Activated CD4-positive, alpha-beta T cell treated with anti-CD3 and anti-CD28 coated beads for 36 hours (primary cell): ENCODE measurements at regions not wholly inside any gene's neighbourhood (a gene's known extent, or its start where the extent isn't known, plus 50 kb on each side); places are given as distances from the start of the nearest gene placed in this dataset.

Experiments used
- ATAC-seq: fragments of 200-7000 bp; cut with Tn5 transposase; one replicate; pipeline ENCODE4 v1.10.0; 2021; ENCODE audit warnings: mild to moderate bottlenecking, moderate library complexity
- CTCF ChIA-PET: fragments of 350-600 bp; sonication (Branson Sonifier 250); formaldehyde crosslinking; loops from one replicate; lab custom pipeline; 2021; ENCODE audit warnings: antibody characterized with exemption; lab: Charles Lee
- POLR2A ChIA-PET: fragments of 350-600 bp; sonication (Branson Sonifier 250); formaldehyde crosslinking; loops from one replicate; lab custom pipeline; 2021; ENCODE audit warnings: antibody characterized with exemption, inconsistent platforms; lab: Charles Lee
- DNase-seq: peaks from one replicate; pipeline ENCODE4 v3.0.0-alpha.2; 2020
- H3K27ac Mint-ChIP-seq: one replicate; pipeline ENCODE4 v1.8.0; 2021; ENCODE audit warnings: mixed read lengths
- H3K27me3 Mint-ChIP-seq: one replicate; pipeline ENCODE4 v1.8.0; 2021; ENCODE audit warnings: mixed read lengths
- H3K36me3 Mint-ChIP-seq: one replicate; pipeline ENCODE4 v1.8.0; 2021; ENCODE audit warnings: low read depth, mixed read lengths
- H3K4me1 Mint-ChIP-seq: one replicate; pipeline ENCODE4 v1.8.0; 2021; ENCODE audit warnings: mixed read lengths
- H3K4me3 Mint-ChIP-seq: one replicate; pipeline ENCODE4 v1.8.0; 2021; ENCODE audit warnings: mild to moderate bottlenecking, moderate library complexity, mixed read lengths
- H3K9me3 Mint-ChIP-seq: one replicate; pipeline ENCODE4 v1.8.0; 2021; ENCODE audit warnings: low read depth, mixed read lengths
- intact Hi-C, 2 experiments: fragments of 100-400 bp; cut with DNase I in 1 of 2; cut with micrococcal nuclease in 1 of 2; formaldehyde crosslinking; loops; one replicate each; pipeline versions ENCODE4 v1.14.2 to v1.15.1; 2022 to 2024; cut with DNase I, micrococcal nuclease

DNA sequence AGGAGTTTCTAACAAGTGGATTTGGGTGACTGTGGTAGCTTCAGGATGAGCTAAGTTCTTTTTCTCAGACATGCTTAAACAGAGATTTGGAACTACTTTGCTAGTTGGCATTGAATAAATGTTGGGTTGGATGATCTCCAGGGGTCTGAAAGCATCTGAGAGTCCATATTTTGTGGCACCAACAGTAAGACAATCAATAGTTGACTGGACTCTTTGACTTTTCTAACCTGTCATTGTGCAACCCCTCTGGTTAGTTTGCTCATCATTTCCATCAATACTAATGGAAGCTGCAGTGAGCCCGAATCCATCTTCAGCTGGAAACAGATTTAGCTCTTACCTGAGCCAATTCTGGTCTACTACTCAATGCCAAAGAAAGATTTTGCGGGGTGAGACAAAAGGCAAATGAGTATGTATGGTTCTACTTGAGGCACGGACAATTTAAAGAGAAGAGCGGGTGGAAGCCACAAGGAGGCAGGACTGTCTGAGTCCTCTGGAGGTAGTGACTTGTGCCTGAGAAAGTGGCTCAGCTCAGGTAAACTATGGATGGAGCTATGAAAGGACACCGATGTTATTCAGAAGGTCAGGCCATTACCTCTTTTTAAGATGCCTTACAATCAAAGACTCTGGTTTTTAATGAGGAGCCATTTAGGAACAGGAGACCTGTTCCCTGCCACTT is 118.7 kb downstream of the MID1IP1 start:
- no peak for DNase-seq
- CTCF ChIA-PET, result no interaction called here
- Mint-ChIP-seq H3K27ac (no peak overlapping the region), H3K36me3 (no peaks in the 10 kb centered on the region), H3K9me3 (no peaks in the 10 kb centered on the region), H3K27me3 (no peaks in the 10 kb centered on the region), H3K4me1 (no peaks in the 10 kb centered on the region), H3K4me3 (no peak overlapping the region)
- ATAC-seq, result no peak
- POLR2A ChIA-PET, result no interaction called here
- intact Hi-C loops, result no loop called here

DNA sequence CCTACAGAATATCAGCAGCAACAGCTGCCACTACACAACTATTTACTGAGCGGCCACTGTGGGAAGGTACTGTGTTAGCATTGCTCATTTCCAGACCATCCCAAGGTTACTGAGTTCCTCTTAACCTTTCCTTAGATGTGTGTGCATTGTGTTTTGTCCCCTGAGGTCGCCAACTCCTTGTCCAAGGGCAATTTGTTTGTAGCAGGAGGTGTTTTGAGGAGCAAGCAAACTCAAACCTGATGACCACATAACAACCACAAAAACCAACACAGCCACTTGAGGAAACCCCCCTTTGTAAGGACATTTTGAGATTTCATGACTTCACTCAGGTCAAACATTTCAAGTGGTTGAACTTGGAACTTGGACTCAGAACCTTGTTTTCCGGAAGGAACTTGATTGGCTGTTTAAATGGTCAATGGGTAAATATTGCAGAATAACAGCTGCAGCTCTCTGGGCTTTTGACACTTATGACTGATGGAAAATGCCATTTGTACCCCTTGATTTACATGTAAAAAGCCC is 122.3 kb downstream of the MID1IP1 start:
- CTCF ChIA-PET, result no interaction called here

DNA sequence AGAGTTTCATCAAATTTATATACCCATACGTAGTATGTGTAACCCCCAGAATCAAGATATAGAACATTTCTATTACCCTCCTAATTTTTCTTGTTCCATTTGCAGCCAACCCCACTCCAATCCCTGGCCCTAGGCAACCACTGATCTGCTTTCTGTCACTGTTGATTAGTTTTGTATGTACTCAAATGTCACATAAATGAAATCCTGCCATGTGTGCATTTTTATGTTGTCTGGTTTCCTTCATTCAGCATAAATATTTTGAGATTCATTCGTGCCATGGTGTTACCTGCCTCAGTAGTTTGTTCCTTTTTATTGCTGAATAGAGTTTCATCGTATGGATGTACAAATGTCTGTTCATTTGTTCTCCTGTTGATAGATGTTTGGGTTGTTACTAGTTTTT is 126.3 kb downstream of the MID1IP1 start:
- Mint-ChIP-seq H3K27ac (no peak overlapping the region), H3K27me3 (no peaks in the 10 kb centered on the region), H3K36me3 (no peaks in the 10 kb centered on the region), H3K4me1 (no peaks in the 10 kb centered on the region), H3K4me3 (no peak overlapping the region), H3K9me3 (no peaks in the 10 kb centered on the region)
- no peak for ATAC-seq
- intact Hi-C loops, result no loop called here
- ChIA-PET POLR2A (interaction anchor here (0.7 kb wide), 1 partner anchor 579 kb away, joined by 3 read pairs; no protein-coding TSS in a partner anchor), CTCF (no interaction called here)
- no peak for DNase-seq

More for the DNA sequence above, 122.3 kb downstream of the MID1IP1 start:
- Mint-ChIP-seq H3K4me3 (no peak overlapping the region), H3K27ac (no peak overlapping the region), H3K4me1 (no peaks in the 10 kb centered on the region), H3K27me3 (no peaks in the 10 kb centered on the region), H3K9me3 (no peaks in the 10 kb centered on the region), H3K36me3 (no peaks in the 10 kb centered on the region)
- DNase-seq (no peak), ATAC-seq (no peak)
- POLR2A ChIA-PET, result no interaction called here
- intact Hi-C loops, result no loop called here

DNA sequence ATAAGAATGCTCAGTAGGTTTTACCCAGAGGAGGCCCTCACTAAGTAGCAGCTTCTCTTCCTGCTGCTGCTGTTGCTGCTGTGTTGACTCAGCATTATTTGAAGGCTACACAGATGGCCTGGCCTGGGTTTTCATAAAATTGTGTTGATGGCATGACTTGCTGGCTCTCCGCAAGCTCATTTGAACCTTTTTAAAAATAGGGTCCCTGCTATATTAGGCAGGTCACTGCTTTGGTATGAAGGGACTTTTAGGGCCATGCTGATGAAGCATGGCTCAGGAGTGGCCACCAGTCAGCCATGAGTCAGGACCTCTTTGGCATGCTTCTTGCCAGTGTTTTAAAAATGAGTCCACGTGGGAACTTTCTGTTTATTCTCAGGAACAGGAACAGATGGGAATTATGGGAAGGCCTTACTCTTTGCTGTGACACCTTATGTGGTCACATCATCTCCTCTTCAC is 128.7 kb downstream of the MID1IP1 start:
- H3K4me3 Mint-ChIP-seq, result no peak overlapping the region
- H3K9me3 Mint-ChIP-seq, result no peaks in the 10 kb centered on the region
- CTCF ChIA-PET, result no interaction called here
- intact Hi-C loops, result no loop called here
- no peak for ATAC-seq
- H3K4me1 Mint-ChIP-seq, result no peaks in the 10 kb centered on the region
- no peak overlapping the region for H3K27ac Mint-ChIP-seq
- POLR2A ChIA-PET, result no interaction called here
- H3K27me3 Mint-ChIP-seq, result no peaks in the 10 kb centered on the region
- DNase-seq, result no peak
- no peaks in the 10 kb centered on the region for H3K36me3 Mint-ChIP-seq

DNA sequence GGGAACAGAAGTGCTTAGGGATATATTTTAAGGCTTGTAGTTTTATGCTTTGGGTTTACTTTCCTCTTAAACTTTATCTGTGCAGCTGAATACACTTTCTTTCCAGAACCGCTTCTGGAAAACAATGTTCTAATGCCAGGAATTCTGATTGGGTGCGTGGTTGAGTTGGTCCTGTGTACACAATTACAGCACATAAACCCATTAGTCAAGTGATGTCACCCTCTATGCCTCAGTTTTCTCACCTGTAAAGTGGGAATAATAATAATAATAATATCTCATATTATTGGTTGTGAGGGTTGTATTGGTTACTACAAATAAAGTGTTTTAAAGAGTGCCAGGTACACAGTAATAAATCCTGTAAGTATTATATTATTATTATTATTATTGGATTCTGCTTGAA is 129.2 kb downstream of the MID1IP1 start:
- H3K27ac Mint-ChIP-seq, result no peak overlapping the region
- H3K9me3 Mint-ChIP-seq, result no peaks in the 10 kb centered on the region
- H3K4me1 Mint-ChIP-seq, result no peaks in the 10 kb centered on the region
- ATAC-seq, result no peak
- intact Hi-C loops, result no loop called here
- H3K4me3 Mint-ChIP-seq, result no peak overlapping the region
- ChIA-PET CTCF (no interaction called here), POLR2A (no interaction called here)
- no peaks in the 10 kb centered on the region for H3K27me3 Mint-ChIP-seq
- no peaks in the 10 kb centered on the region for H3K36me3 Mint-ChIP-seq
- no peak for DNase-seq

DNA sequence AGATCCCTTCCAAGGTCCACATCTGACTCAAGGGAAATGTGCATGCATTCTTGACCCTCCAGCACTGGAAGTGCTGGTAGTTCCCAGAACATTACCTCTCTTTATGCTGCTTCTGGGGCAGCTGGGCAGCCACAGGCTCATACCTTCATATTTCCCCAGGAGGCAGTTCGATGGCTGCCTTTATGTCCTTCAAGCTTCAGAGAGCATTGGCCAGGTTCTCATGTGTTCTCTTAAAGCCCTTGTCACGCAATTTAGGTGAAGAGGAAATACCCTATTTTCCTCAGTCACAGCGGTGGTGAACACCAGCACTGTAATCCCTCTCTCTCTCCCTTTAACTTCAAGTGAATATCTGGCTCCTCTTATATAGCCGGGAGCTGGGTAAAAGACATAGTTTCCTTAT is 134.3 kb downstream of the MID1IP1 start:
- intact Hi-C loops, result no loop called here
- ATAC-seq, result no peak
- POLR2A ChIA-PET, result no interaction called here

DNA sequence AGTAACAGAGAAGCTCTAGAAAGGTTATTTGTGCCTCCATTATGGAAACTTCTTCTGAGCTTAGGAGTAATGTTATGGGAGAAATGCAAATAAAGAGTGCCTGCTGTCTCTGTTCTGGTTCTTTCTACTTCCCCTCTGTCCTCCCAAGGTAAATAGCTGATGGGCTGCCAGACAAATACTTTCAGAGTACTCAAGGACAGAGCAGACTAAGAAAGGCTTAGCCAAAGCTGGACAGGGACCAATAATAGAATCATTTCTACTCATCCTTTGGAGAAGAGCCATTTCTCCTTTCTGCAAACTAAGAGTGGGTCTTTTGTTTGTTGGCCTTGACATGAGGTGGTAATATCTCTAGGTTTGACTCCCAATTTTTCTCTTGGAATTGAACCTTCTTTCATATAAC is 136.1 kb downstream of the MID1IP1 start:
- ChIA-PET POLR2A (no interaction called here), CTCF (no interaction called here)
- intact Hi-C loops, result no loop called here
- DNase-seq (no peak), ATAC-seq (no peak)
- H3K9me3 Mint-ChIP-seq, result no peaks in the 10 kb centered on the region
- H3K36me3 Mint-ChIP-seq, result no peaks in the 10 kb centered on the region
- H3K4me3 Mint-ChIP-seq, result no peak overlapping the region
- H3K4me1 Mint-ChIP-seq, result no peaks in the 10 kb centered on the region
- H3K27me3 Mint-ChIP-seq, result no peaks in the 10 kb centered on the region
- no peak overlapping the region for H3K27ac Mint-ChIP-seq

More for the DNA sequence above, 134.3 kb downstream of the MID1IP1 start:
- no peak for DNase-seq
- H3K27me3 Mint-ChIP-seq, result no peaks in the 10 kb centered on the region
- no peaks in the 10 kb centered on the region for H3K9me3 Mint-ChIP-seq
- no peaks in the 10 kb centered on the region for H3K36me3 Mint-ChIP-seq
- CTCF ChIA-PET, result interaction anchor here (0.6 to 1.1 kb wide), 2 partner anchors 213 to 786 kb away, joined by 4 read pairs; no protein-coding TSS in a partner anchor
- no peak overlapping the region for H3K4me3 Mint-ChIP-seq
- no peak overlapping the region for H3K27ac Mint-ChIP-seq
- H3K4me1 Mint-ChIP-seq, result no peaks in the 10 kb centered on the region

DNA sequence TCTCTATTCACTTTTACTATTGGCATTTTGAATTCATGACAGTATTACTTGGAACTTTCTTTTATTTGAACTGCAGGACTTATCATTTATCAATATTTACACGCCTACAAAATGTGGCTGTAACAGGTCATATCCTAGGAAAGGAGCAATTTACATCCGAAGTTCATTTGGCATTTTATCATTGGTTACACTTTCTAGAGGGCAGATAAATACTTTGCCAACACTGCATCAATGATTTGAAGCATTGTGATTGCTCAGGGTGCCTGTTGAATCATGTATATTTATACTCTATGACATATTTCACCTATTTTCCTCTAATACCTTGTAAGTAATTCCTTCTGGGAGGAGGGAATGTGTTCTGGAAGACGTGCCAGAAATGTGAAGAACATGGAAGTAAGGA is 136.7 kb downstream of the MID1IP1 start:
- Mint-ChIP-seq H3K4me1 (no peaks in the 10 kb centered on the region), H3K27me3 (no peaks in the 10 kb centered on the region), H3K27ac (no peak overlapping the region), H3K36me3 (no peaks in the 10 kb centered on the region), H3K4me3 (no peak overlapping the region), H3K9me3 (no peaks in the 10 kb centered on the region)
- intact Hi-C loops, result no loop called here
- DNase-seq (no peak), ATAC-seq (no peak)
- ChIA-PET CTCF (no interaction called here), POLR2A (no interaction called here)

DNA sequence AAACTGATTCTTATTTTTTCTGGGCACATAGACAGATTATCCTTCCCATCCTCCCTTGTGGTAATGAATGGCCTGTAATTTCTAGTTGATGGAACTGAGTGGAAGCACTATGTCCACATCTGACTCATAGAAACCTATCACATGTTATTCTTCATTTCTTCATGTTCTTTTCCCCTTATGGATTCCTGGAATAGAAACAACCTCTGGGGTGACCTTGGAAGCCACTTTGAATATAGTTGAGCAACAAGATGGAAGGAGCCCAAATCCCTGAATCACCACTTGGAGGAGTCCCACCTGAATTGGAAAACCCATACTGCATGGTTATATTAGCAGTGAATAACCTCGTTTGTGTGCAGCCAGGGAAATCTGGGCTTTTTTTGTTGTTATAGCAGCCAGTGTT is 137.8 kb downstream of the MID1IP1 start:
- H3K27ac Mint-ChIP-seq, result no peak overlapping the region
- ATAC-seq (no peak), DNase-seq (no peak)
- no peaks in the 10 kb centered on the region for H3K36me3 Mint-ChIP-seq
- CTCF ChIA-PET, result no interaction called here
- POLR2A ChIA-PET, result no interaction called here
- H3K4me1 Mint-ChIP-seq, result no peaks in the 10 kb centered on the region
- H3K9me3 Mint-ChIP-seq, result no peaks in the 10 kb centered on the region
- H3K4me3 Mint-ChIP-seq, result no peak overlapping the region
- intact Hi-C loops, result no loop called here
- no peaks in the 10 kb centered on the region for H3K27me3 Mint-ChIP-seq

DNA sequence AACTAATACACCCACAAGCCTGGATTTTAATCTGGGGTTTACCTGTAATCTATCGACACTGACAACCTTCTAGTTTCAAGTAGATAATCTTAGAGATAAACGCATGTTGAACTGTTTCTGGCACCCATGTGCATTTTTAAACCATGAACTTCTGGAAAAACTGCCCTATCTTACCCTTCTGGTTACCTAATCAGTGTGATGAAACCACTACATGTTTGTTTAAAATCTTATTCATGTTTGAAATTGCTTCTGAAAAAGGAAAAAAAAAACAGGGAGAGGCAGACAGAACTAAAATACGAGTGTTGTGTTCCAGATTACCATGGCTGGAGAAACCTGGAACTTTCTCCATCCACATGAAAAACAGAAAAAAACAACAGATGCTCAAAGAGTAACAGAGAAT is 139.3 kb downstream of the MID1IP1 start:
- H3K9me3 Mint-ChIP-seq, result peaks cover 3% of the 10 kb centered on the region
- ATAC-seq (no peak), DNase-seq (no peak)
- ChIA-PET CTCF (no interaction called here), POLR2A (no interaction called here)
- H3K36me3 Mint-ChIP-seq, result no peaks in the 10 kb centered on the region
- H3K27ac Mint-ChIP-seq, result no peak overlapping the region
- no peaks in the 10 kb centered on the region for H3K27me3 Mint-ChIP-seq
- H3K4me1 Mint-ChIP-seq, result no peaks in the 10 kb centered on the region
- intact Hi-C loops, result no loop called here
- H3K4me3 Mint-ChIP-seq, result no peak overlapping the region

DNA sequence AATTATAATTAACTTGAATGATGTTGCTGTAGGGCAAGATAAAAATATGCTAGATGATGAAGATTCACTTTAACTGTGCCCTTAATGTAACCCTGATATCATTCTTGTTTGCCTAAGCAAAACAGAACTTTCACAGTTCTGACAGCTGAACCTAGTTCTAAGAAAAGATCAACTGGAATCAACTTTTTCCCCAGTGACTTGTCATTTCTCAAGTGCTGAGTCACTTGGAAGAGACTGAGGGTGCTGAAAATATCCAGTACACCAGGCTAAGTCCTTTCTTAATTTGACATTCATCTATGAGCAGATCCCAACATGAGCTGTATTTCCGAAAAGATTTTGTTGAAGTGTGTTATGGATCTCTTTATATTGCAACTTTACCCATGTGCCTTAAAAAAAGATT is 140.4 kb downstream of the MID1IP1 start:
- Mint-ChIP-seq H3K36me3 (no peaks in the 10 kb centered on the region), H3K4me3 (no peak overlapping the region), H3K27ac (no peak overlapping the region), H3K27me3 (no peaks in the 10 kb centered on the region), H3K4me1 (no peaks in the 10 kb centered on the region), H3K9me3 (peaks cover 3% of the 10 kb centered on the region)
- ChIA-PET POLR2A (no interaction called here), CTCF (interaction anchor here (0.6 kb wide), 1 partner anchor 48 kb away, joined by 3 read pairs; no protein-coding TSS in a partner anchor)
- ATAC-seq (no peak), DNase-seq (no peak)
- intact Hi-C loops, result no loop called here

DNA sequence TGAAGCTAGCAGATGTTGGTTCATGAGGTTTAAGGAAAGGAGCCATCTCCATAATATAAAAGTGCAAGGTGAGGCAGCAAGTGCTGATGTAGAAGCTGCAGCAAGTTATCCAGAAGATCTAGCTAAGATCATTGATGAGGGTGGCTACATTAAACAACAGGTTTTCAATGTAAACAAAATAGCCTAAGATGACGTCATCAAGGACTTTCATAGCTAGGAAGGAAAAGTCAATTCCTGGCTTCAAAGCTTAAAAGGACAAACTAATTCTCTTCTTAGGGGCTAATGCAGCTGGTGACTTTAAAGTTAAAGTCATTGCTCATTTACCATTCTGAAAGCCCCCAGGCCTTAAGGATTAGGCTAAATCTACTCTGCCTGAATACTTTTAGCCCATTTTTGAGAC is 141.9 kb downstream of the MID1IP1 start:
- H3K27me3 Mint-ChIP-seq, result no peaks in the 10 kb centered on the region
- CTCF ChIA-PET, result interaction anchor here (0.9 kb wide), 1 partner anchor 219 kb away, joined by 3 read pairs; no protein-coding TSS in a partner anchor

More for the DNA sequence above, 141.9 kb downstream of the MID1IP1 start:
- H3K9me3 Mint-ChIP-seq, result peaks cover 3% of the 10 kb centered on the region
- POLR2A ChIA-PET, result no interaction called here
- H3K36me3 Mint-ChIP-seq, result no peaks in the 10 kb centered on the region
- H3K27ac Mint-ChIP-seq, result no peak overlapping the region
- no peak for ATAC-seq
- no peaks in the 10 kb centered on the region for H3K4me1 Mint-ChIP-seq
- H3K4me3 Mint-ChIP-seq, result no peak overlapping the region
- intact Hi-C loops, result no loop called here
- no peak for DNase-seq
